Stimulated activated naive CD8-positive, alpha-beta T cell treated with anti-CD3 and anti-CD28 coated beads, Interleukin-15, amount 100 ng/mL, for 72 hours (primary cell): ENCODE measurements at regions not wholly inside any gene's neighbourhood (a gene's known extent, or its start where the extent isn't known, plus 50 kb on each side); places are given as distances from the start of the nearest gene placed in this dataset.

ENCODE experiments used
- ATAC-seq: fragments of 150-1000 bp; cut with Tn5 transposase; 2 replicates; pipeline ENCODE4 v1.10.0; 2021; ENCODE audit warnings: mild to moderate bottlenecking, moderate library complexity
- DNase-seq, 2 donors: peaks; one replicate each; pipeline ENCODE4 v3.0.0; 2021 to 2022
- H3K27ac Mint-ChIP-seq, 2 donors: one replicate each; pipeline ENCODE4 v1.8.0; 2022; ENCODE audit warnings: mild to moderate bottlenecking in 2 of 2, mixed read lengths in 2 of 2, moderate library complexity in 2 of 2
- H3K27me3 Mint-ChIP-seq: one replicate; pipeline ENCODE4 v1.8.0; 2022; ENCODE audit warnings: mixed read lengths
- H3K4me1 Mint-ChIP-seq: one replicate; pipeline ENCODE4 v1.8.0; 2022; ENCODE audit warnings: mild to moderate bottlenecking, mixed read lengths
- H3K4me3 Mint-ChIP-seq, 2 donors: one replicate each; pipeline ENCODE4 v1.8.0; 2022; ENCODE audit warnings: mild to moderate bottlenecking in 2 of 2, mixed read lengths in 2 of 2, moderate library complexity in 1 of 2
- H3K9me3 Mint-ChIP-seq, 2 donors: one replicate each; pipeline ENCODE4 v1.8.0; 2022; ENCODE audit warnings: mixed read lengths in 2 of 2

DNA sequence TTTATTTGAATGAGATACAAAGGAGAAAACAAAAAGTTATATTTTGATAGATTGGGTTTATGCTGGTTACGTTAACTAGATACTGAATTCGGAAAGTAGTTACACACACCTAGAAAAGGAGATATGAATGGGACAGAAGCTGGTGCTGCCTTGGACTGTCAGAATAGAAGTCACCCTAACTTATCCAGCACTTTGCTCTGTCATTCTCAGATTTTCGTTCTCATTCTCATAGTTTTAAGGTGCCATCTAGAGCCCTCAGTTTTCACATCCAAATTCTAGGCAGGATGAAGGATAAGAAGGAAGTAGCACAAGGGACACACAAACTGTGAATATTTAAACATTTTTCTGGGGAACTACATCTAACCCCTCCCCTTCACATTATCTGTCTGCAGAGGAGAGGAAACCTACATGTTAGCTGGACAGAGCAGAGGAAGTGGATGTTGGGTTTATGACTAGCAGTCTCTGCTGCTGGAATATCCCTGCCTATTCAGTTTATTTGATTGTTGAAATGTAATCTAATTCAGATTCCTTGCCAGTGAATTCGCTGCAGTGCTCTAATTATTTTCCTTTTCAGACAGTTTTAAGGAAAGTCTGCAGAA is 521.9 kb downstream of the FAT4 start:
- no peaks in the 10 kb centered on the region for H3K4me1 Mint-ChIP-seq
- no peak overlapping the region for H3K27ac Mint-ChIP-seq
- H3K27me3 Mint-ChIP-seq: no peaks in the 10 kb centered on the region
- no peaks in the 10 kb centered on the region for H3K9me3 Mint-ChIP-seq
- no peak for ATAC-seq
- no peak for DNase-seq
- no peak overlapping the region for H3K4me3 Mint-ChIP-seq

DNA sequence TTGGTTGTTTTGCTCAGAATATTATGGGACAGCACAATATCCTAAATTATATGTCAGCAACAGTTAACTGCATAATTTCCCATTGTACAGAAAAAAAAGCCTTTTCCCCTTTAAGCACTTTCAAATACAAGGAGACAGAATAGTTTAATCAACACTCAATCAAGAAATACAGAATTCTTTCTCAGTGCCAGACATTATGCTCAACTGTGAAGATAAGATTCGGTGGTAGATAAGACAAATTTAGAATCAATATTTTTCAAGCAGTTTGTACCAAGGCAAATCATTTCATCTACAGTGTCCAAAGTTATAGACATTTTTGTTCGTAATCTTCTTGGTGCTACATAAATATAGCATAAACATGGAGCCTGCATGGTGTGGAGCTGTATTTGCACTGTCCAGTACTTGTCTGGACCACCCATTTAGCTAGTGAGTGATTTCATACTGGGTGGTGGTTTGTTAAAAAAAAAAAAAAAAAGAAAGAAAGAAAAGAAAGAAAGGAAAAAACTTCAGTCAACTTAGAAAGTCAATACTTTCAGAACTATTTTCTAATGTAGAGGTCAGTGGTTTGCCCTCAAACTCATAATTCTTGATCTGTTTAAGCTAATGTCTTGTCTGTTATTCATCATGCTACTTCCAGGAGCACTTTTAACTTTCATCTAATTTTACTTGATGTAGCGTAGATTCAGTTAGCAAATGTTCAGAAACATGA is 522.9 kb downstream of the FAT4 start:
- no peak for ATAC-seq
- Mint-ChIP-seq H3K4me1 (no peaks in the 10 kb centered on the region), H3K4me3 (no peak overlapping the region), H3K9me3 (no peaks in the 10 kb centered on the region), H3K27me3 (no peaks in the 10 kb centered on the region), H3K27ac (no peak overlapping the region)
- no peak for DNase-seq

DNA sequence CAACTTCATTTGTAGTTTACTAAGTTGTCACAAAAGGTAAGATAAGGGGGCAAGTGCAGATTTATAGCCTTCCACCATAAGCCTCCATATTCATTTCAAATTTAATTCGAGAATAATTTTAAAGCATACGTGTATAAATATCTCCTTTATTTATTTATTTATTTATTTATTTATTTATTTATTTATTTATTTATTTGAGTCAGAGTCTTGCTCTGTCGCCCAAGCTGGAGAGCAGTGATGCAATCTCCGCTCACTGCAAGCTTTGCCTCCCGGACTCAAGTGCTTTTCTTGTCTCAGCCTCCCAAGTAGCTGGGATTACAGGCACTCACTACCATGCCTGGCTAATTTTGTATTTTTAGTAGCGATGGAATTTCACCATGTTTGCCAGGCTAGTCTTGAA is 523.4 kb downstream of the FAT4 start:
- DNase-seq (no peak), ATAC-seq (no peak)
- H3K9me3 Mint-ChIP-seq: no peaks in the 10 kb centered on the region
- H3K4me1 Mint-ChIP-seq: no peaks in the 10 kb centered on the region
- no peaks in the 10 kb centered on the region for H3K27me3 Mint-ChIP-seq
- no peak overlapping the region for H3K4me3 Mint-ChIP-seq
- H3K27ac Mint-ChIP-seq: no peak overlapping the region

DNA sequence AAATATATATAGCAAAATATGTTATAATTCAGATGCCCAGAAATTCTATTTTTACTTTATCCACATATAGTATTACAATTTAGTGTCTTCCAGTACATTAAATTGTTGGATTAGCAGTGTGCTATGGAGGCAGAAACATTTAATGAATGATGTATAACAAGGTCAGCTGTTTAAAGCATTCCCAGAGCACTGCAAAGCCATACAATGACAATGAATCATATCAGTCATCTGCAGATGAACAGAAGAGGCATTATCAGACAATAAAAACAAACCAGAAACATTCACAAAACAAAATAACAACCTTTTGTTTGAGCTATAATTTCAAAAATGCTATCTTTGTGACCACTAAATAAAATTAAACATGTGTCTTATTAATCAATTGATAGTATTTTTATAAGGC is 524.2 kb downstream of the FAT4 start:
- Mint-ChIP-seq H3K4me3 (no peak overlapping the region), H3K9me3 (no peaks in the 10 kb centered on the region), H3K27ac (no peak overlapping the region), H3K27me3 (no peaks in the 10 kb centered on the region), H3K4me1 (no peaks in the 10 kb centered on the region)
- ATAC-seq (no peak), DNase-seq (no peak)

DNA sequence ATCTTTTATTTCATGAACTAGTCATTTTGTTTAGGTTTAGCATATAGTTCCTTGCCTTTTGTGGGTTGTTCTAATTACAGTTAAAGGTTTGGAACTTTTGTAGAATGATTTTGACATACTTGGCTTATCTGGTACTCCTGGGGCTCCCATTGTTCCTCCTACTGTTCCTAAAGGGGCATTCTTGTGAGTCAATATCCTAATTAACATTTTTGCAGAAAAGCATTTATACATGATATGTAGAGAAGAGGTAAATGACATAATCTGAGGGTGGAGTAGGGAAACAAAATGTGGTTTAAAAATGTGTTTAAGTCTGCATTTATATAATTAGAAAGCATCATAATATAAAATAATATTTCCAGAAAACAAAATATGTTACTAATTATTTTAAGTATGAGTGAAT is 529.2 kb downstream of the FAT4 start:
- Mint-ChIP-seq H3K4me3 (no peak overlapping the region), H3K27me3 (no peaks in the 10 kb centered on the region), H3K4me1 (no peaks in the 10 kb centered on the region), H3K9me3 (peaks cover 0 to 4% of the 10 kb centered on the region in 2 donors), H3K27ac (no peak overlapping the region)
- DNase-seq (no peak), ATAC-seq (no peak)

DNA sequence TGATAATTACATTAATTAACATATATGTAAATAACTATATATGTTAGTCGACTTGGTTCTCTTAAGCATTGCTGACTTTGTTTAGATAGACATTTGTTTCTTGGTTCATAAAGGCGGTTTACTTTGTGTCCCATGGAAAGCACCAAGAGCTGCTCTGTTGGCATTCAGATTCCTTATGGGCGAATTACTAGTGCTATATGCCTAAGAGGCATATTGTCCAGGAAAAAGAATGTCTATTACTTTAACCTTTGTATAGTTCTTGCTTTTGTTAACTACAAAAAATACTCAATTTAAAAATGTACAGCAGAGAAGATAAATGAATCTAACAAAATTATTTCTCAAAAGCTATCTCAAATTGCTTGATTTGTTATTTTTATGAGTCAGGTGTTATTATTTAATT is 532.8 kb downstream of the FAT4 start:
- no peak overlapping the region for H3K4me3 Mint-ChIP-seq
- H3K9me3 Mint-ChIP-seq: peaks cover 0 to 4% of the 10 kb centered on the region in 2 donors
- no peaks in the 10 kb centered on the region for H3K27me3 Mint-ChIP-seq
- H3K4me1 Mint-ChIP-seq: no peaks in the 10 kb centered on the region
- DNase-seq (no peak), ATAC-seq (no peak)
- no peak overlapping the region for H3K27ac Mint-ChIP-seq

DNA sequence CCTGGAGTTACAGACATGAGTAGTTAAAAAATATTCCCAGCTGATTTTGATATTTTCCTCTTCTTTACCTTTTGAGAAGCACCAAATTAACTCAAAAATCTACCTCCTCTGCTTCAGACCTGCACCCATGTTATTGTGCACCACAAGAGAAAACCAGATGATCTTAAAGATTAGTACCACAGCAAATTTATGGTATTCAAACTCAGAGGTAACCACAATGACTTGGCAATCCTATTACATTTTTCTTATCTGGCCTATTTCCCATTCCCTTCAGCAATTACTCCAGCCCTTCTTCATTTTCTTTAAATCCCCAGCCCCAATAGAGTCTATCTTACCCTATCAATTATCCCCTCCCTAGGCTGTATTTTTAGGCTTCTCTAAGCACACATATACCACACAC is 535.1 kb downstream of the FAT4 start:
- Mint-ChIP-seq H3K27me3 (no peaks in the 10 kb centered on the region), H3K4me3 (no peak overlapping the region), H3K27ac (no peak overlapping the region), H3K9me3 (peaks cover 0 to 4% of the 10 kb centered on the region in 2 donors), H3K4me1 (no peaks in the 10 kb centered on the region)
- no peak for DNase-seq
- no peak for ATAC-seq

DNA sequence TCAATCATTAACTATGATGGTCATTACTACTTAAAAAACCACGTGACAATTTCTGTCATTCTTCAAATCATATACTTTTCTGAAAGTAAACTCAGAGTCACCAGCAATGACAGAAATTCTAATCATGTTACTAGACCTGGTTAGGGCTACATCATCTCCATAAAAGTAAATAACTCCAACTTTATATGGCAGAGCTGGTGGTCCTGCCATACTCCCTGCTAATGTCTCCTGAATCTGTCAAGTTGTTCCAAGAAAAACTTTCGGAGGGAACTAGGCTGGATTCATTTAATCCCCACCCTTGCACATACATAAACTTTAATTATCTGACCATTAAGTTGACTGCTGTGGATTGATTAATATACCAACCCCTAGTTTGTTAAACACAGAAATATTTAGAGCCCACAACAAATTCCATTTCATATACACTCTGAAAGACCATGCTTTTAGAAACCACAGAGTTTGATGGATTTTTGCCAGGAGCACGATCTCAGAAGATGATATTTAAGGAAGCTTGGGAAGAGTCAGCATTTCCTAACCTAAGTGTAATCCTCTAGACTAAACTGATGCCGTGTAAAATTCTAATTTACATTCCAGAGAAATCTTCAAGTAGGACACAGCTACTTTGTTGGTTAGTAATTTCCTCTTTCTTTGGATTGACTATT is 577.0 kb downstream of the FAT4 start:
- Mint-ChIP-seq H3K4me1 (no peaks in the 10 kb centered on the region), H3K4me3 (no peak overlapping the region), H3K27me3 (no peaks in the 10 kb centered on the region), H3K27ac (no peak overlapping the region), H3K9me3 (peaks cover 5 to 15% of the 10 kb centered on the region in 2 donors)
- DNase-seq (no peak), ATAC-seq (no peak)

DNA sequence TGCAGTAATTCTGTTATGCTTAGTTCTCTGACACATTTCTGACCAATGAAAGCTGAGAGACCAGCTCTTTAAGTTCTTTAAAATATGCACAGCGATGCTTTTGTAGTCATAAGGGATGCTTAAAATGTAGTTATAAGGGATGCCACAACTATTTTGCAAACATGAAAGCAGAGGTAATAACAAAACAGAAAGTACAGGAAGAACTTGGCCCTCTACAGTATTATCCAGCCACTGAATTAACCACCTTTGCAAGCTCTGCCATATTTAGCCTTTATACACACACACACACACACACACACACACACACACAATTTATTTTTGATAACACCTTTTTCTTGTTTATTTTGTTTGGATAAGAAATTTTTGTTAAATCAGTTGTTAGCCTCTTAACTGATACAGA is 590.0 kb downstream of the FAT4 start:
- DNase-seq: no peak
- Mint-ChIP-seq H3K4me3 (no peak overlapping the region), H3K4me1 (no peaks in the 10 kb centered on the region), H3K27ac (no peak overlapping the region), H3K9me3 (peaks cover 6 to 10% of the 10 kb centered on the region in 2 donors), H3K27me3 (no peaks in the 10 kb centered on the region)
- ATAC-seq: no peak

DNA sequence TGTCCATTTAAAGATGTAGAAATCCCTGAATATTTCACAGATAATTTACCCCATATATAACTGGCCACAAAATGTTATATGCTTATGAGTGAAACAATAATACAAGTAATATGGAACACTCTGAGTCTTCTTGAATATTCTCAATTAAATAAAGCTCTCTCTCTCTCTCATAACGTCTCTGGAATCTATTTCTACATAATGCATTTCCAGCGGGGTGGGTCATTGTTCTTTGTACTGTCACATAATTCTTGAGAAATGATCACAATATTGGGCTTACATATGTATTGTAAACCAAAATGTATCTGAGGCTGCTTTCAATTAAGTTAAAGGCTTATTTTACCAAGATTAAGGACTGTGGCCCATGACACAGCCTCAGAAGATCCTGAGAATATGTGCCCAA is 596.3 kb downstream of the FAT4 start:
- Mint-ChIP-seq H3K9me3 (peaks cover 9 to 21% of the 10 kb centered on the region in 2 donors), H3K27me3 (no peaks in the 10 kb centered on the region), H3K4me1 (no peaks in the 10 kb centered on the region), H3K27ac (no peak overlapping the region), H3K4me3 (no peak overlapping the region)
- DNase-seq: no peak
- ATAC-seq: no peak

DNA sequence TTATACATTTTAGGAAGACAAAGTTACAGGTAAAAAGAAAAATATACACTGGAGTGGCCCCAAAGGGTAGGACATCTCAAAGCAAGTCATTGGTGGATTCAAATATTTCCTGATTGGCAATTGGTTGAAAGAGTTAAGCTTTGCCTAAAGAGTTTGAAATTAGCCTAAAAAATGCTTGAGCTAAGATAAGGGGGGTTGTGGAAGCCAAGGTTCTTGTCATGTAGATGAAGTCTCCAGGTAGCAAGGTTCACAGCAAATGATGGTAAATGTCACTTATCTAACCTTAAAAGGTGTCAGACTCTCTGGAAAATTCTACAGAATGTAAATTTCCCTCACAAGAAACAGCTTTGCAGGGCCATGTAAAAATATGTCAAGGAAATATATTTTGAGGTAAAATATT is 596.7 kb downstream of the FAT4 start:
- no peak overlapping the region for H3K4me3 Mint-ChIP-seq
- DNase-seq: no peak
- no peak for ATAC-seq
- H3K9me3 Mint-ChIP-seq: peaks cover 5 to 19% of the 10 kb centered on the region in 2 donors
- no peaks in the 10 kb centered on the region for H3K4me1 Mint-ChIP-seq
- H3K27ac Mint-ChIP-seq: no peak overlapping the region
- no peaks in the 10 kb centered on the region for H3K27me3 Mint-ChIP-seq

DNA sequence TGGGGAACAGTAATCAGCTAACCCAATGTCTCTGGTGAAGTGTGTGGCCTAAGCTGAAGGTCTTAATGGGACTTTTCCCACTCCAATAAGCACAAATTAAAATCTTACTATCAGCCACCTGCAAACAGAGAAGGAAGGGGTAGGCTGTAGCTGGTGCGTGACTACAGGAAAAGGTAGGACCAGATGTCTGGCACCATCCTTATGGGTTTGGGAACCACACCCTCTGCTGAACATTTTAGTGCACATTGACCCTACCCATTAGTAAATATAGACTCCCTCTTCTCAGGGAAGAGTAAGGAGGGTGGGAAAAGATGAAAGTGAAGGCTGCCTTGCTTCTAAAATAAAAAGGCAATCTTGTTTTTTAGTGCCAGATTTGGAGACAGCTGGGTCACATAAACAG is 602.8 kb downstream of the FAT4 start:
- no peak for ATAC-seq

DNA sequence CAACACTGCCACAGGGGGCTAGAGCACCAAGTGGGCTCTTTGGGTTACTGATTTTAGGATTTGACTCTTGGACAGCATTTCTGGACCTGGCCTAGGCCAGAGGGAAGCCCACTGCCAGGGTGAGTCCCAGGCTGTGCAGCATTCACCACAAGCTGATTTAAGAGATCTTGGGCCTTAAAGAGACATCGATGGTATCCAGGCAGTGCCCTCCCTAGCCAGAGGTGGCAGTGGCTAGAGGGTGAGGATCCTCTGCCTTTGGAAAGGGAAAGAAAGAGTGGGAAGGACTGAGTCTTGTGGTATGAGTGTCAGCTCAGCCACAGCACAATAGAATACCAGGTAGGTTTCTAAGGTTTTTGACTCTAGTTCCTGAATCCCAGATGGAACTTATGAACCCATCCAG is 613.9 kb downstream of the FAT4 start:
- ATAC-seq: no peak
- H3K9me3 Mint-ChIP-seq: peaks cover 0 to 27% of the 10 kb centered on the region in 2 donors
- no peak overlapping the region for H3K27ac Mint-ChIP-seq
- no peak for DNase-seq
- H3K27me3 Mint-ChIP-seq: no peaks in the 10 kb centered on the region
- no peak overlapping the region for H3K4me3 Mint-ChIP-seq
- no peaks in the 10 kb centered on the region for H3K4me1 Mint-ChIP-seq

More for the DNA sequence above, 602.8 kb downstream of the FAT4 start:
- H3K4me1 Mint-ChIP-seq: no peaks in the 10 kb centered on the region
- H3K27me3 Mint-ChIP-seq: no peaks in the 10 kb centered on the region
- peaks cover 2 to 10% of the 10 kb centered on the region in 2 donors for H3K9me3 Mint-ChIP-seq
- DNase-seq: no peak
- no peak overlapping the region for H3K4me3 Mint-ChIP-seq
- H3K27ac Mint-ChIP-seq: no peak overlapping the region

DNA sequence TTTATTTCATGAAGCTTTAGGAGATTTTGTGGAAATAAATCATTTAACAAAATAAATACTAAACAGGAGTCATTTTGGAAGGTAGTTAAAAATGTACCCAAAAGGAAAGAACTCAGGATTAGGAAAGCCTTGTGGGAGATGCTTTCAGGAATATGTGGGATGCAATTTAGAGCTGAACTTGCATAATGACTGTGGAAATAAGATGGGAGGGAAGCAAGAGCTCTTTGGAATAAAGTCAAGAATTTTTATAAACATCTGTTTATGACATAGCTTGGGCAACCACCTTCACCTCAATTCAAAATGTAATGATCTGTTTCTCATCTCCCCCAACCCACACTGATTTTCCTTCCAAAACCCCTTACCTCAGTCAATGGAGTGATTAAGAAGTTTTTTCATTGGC is 623.8 kb downstream of the FAT4 start:
- Mint-ChIP-seq H3K4me1 (no peaks in the 10 kb centered on the region), H3K27me3 (no peaks in the 10 kb centered on the region), H3K4me3 (no peak overlapping the region), H3K9me3 (peaks cover 13 to 29% of the 10 kb centered on the region in 2 donors), H3K27ac (no peak overlapping the region)
- ATAC-seq (no peak), DNase-seq (no peak)

DNA sequence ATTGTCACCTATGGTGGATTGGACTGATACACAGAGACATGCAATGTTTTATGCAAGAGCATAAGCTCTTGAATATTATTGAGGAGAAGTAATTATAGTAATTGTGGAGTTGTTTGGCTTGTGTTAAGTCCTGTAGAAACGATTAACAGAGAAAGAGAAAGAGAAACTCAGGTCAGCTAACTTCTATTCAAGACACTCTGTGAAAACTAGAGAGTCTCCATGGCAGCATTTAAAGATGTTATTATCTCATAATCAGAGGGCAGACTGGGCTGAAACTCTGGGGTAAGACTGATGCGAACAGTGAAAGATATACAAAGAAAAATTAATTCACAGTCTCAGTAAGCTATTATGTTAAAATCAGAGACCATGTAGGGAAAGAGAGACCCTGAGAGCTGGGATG is 625.7 kb downstream of the FAT4 start:
- no peak overlapping the region for H3K4me3 Mint-ChIP-seq
- ATAC-seq (no peak), DNase-seq (no peak)
- no peak overlapping the region for H3K27ac Mint-ChIP-seq
- H3K9me3 Mint-ChIP-seq: peaks cover 5 to 24% of the 10 kb centered on the region in 2 donors
- no peaks in the 10 kb centered on the region for H3K27me3 Mint-ChIP-seq
- H3K4me1 Mint-ChIP-seq: no peaks in the 10 kb centered on the region

DNA sequence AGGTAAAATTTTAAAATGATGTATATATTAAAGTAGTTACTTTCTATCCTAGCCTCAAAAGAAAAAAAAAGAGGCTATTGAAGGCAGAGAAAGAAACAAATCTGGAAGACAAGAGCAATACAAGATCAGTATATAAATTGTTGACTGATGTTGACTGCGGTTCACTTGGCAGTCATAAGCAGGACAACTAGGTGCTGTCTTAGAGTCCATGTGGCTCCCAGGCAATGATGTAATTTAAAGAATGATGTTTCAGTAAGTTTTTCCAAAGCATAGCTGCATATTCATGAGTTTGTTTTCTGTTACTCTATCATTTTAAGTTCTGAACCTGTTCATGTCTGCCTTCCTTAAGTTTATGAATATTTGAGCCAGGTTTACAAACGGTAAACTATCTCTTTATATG is 630.2 kb downstream of the FAT4 start:
- Mint-ChIP-seq H3K27ac (no peak overlapping the region), H3K9me3 (peaks cover 5 to 15% of the 10 kb centered on the region in 2 donors), H3K4me1 (no peaks in the 10 kb centered on the region), H3K4me3 (no peak overlapping the region), H3K27me3 (no peaks in the 10 kb centered on the region)
- DNase-seq: no peak
- ATAC-seq: no peak
